GM21619 (cell line): ENCODE measurements at regions not wholly inside any gene's neighbourhood (a gene's known extent, or its start where the extent isn't known, plus 50 kb on each side); places are given as distances from the start of the nearest gene placed in this dataset.

Source experiments
- ATAC-seq: cut with Tn5 transposase; IDR thresholded peaks from one replicate; pipeline ENCODE4 v1.9.1; 2021; ENCODE audit not compliant: unreplicated experiment

DNA sequence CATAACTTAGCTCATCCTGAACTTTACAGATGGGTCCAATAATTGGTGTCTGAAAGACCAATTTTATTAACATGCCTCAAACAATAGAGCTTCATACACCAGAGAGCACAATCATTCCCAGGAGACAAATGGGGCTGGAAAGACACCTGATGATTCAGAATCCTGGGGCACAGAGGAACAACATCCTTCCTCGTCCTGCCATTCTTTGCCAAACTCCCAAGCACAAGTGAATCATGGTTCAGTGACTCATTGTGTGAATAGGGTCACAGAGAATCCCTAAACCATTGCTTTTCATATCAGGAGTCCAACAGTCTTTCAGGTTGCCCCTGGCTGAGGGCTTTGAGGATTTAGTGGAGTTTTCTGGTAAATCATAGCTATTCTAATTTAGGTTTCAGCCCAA is 266.4 kb upstream of the BMP2 start:
- ATAC-seq: no peak

GRCh38 chr20:6499566-6499965 is 267.9 kb upstream of the BMP2 start:
- ATAC-seq: no peak

- ATAC-seq: no peak
Observed at GRCh38 chr20:6496874-6497273, 270.6 kb upstream of the BMP2 start.

GRCh38 chr20:6495907-6496306 is 271.6 kb upstream of the BMP2 start:
- no peak for ATAC-seq

- ATAC-seq: no peak
Observed at GRCh38 chr20:6492271-6493055, 275.0 kb upstream of the BMP2 start.

GRCh38 chr20:6490849-6491248 is 276.6 kb upstream of the BMP2 start:
- ATAC-seq: no peak

DNA sequence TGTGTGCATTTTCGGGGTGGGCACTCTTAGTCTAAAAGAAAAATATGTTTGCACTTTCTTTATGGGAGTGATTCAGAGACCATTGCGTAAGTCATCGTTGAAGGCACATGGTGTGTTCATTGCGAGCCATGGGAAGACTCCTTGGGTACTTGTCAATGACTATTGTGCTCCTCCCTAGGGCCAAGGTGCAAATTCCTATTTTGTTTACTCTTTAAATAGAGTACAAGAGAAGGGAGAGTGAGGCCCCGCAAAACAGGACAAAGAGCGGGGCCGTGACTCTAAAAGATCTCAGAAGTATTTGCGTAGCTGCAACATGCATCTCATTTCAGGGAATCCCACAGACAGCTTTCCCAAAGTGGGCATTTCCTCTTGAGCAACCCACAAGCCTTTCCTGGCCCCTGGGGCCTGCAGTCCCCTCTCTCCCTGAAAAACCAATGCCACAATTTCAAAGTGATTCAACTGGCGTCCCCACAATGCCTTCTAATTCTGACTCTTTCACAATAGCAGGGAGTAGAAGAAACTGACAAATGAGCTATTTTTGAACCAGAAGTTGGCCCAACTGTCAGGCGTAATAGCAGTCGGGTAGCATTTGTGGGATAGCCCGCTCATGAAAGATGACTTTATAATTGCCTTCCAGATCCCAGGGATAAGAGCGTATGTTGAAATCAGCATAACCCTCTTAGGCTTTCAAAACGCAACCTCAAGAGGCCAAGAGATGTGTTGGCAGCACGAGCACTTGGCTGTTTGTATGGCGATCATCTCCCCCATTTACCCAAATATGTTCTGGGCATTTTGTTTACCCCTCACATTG is 277.9 kb upstream of the BMP2 start:
- ATAC-seq: no peak

DNA sequence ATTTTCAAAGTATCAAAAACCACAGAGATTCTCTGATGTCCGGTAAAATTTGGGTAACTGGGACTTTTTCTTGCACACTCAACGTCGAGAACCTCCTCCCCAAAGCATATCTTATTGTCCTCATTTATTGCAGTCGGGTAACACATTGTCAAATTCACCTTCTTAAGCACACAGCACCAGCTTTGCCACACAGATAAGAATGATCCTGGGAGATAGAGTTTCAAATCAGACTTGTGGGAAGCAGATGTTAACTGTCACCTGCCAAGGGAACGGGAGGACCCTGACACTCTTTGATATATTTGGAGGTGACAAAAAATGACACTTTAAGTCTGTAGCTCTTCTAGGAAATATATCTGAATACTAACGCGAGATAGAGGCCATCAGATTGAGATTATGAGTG is 282.1 kb upstream of the BMP2 start:
- no peak for ATAC-seq

DNA sequence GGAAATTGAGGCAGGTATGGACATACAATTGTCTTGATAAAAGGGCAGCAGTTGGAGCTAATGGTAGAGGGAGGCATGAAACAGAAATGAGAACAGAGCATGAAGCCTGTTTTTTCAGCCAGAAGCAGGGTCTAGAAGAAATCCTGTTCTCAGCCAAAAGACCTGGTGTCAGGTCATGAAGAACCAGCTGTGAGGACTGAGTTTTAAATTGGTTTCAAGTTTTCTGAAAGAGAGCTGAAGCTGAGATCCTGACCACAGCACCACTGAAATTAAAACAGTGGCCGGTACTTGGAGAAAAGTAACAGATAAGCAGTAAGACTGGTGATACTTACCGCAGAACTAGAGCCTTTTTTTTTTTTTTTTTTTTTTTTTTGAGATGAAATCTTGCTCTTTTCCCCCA is 283.8 kb upstream of the BMP2 start:
- ATAC-seq: no peak

GRCh38 chr20:6482486-6482885 is 285.0 kb upstream of the BMP2 start:
- no peak for ATAC-seq

DNA sequence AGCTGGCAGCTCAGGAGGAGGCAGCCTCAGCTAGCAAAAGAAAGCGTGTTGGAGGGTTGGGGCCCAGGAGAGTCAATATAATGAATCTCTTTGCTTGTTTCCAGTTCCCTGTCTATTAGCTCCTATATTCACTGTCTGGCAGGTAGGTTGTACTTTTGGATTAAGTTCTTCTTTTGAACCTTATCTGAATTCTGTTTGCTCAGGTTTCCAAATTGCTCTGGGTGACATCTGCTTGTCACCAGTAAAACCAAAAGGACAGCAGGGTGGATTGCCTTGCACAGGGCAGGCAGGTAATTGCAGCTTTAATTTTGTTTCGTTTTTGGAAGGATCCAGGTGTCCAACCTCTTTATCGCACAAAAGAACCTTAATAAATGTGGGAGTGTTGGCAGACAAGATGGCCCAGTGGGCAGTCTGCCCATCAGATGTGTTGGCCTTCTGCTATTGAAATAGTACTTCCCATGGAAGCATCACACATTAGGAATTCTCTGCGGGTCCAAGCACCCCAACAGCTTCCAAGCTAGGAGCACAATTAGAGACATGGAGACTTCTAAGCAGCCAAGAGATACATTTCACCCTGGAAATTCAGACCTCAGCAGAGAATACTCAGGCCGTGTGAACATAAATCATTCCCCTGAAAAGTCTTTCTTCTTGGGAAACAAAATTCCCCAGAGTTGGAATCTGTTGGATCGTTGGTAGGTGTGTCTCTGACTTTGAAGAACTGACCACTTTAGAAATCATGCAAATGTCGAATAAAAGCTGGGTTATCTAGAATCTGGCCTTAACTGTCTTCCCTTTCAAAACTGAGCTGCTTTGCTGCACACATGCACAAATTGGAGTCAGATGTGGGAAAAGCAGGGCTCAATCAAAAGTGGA is 286.9 kb upstream of the BMP2 start:
- no peak for ATAC-seq

DNA sequence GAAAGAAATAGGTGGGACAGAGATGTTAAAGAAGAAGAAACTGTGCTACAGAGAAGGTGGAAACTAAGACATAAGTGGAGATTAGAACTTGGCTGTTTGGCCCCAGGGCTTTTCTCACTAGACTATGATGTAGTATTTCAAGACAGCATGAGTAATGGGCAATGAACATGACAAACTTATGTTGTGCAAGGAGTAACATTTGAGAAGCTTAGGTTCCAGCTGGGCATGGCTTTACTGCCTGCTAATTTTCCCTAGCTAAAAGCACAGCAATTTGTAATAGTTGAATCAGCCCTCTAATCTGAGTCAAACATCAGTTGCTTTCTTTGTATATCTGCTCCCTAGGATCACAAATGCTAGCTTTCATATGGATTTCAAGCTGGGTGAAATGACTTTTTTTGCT is 294.3 kb upstream of the BMP2 start:
- ATAC-seq: no peak

DNA sequence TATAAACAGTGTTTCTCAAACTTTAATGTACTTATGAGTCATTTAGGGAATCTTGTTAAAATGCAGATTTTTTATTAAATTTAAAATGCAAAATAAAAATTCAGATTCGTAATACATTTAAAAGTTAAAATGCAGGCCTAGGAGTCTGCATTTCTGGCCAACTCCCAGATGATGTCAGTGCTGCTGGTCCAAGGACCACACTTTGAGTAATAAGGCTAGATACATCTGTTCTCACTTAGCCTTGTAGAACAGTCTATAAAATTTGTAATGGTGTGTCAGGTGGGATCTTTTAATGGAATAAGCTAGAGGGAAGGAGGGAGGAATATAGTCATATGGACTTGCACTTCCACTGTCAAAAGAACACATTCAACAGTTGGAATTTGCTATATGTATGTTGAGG is 295.6 kb upstream of the BMP2 start:
- no peak for ATAC-seq

- ATAC-seq: no peak
Observed at GRCh38 chr20:6471110-6471647, 296.3 kb upstream of the BMP2 start.

DNA sequence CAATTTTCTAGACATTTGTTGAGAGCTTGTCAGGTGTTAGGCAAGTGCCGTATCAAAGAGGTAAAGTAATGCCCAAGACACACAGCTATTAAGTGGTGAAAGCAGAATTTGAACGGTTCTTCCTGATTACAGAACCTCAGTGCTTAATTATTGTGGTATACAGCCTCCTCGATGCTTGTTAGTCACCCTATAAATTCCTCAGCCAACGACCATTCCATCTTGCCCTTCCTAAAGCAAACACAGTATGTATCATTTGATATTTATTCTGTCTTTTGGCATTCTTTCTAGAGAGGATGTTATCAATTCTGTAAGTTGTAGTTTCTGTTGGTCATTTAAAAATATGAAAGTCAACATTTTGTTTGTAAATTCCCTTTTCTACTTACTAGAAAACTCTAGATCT is 297.8 kb upstream of the BMP2 start:
- no peak for ATAC-seq

GRCh38 chr20:6468423-6469116 is 298.9 kb upstream of the BMP2 start:
- no peak for ATAC-seq

- no peak for ATAC-seq
Observed at GRCh38 chr20:6467562-6467961, 299.9 kb upstream of the BMP2 start.

GRCh38 chr20:6466075-6466810 is 301.2 kb upstream of the BMP2 start:
- ATAC-seq: no peak

- ATAC-seq: no peak
Observed at GRCh38 chr20:6450841-6451240, 316.6 kb upstream of the BMP2 start.

GRCh38 chr20:6440443-6440799 is 317.6 kb upstream of the FERMT1 start:
- no peak for ATAC-seq
